ENCODE measurements at regions not wholly inside any gene's neighbourhood (a gene's known extent, or its start where the extent isn't known, plus 50 kb on each side); places are given as distances from the start of the nearest gene placed in this dataset.

- Histone ChIP-seq H3K36me3 (replicated peaks in 1 of 2; ENCODE audit: control insufficient read depth in 1 of 2, insufficient read depth in 2 of 2, low read length in 2 of 2) (no peaks in the 10 kb centered on the region), H3K4me3 (replicated peaks in 1 of 3; ENCODE audit: insufficient read depth in 1 of 3, low read depth in 2 of 3, low read length in 3 of 3) (no peak overlapping the region), H3K9me3 (ENCODE audit: low read length) (no peaks in the 10 kb centered on the region), H3K79me2 (ENCODE audit: insufficient read depth, low read length) (no peaks in the 10 kb centered on the region), H3K27me3 (ENCODE audit: control insufficient read depth in 1 of 2, insufficient read depth in 2 of 2, low read length in 2 of 2) (no peaks in the 10 kb centered on the region), H3K27ac (ENCODE audit: extremely low read length, insufficient read depth, low read length) (no peak overlapping the region), H3K4me2 (ENCODE audit: low read depth, low read length) (no peak overlapping the region), H3K4me1 (ENCODE audit: insufficient read depth, low read length) (no peaks in the 10 kb centered on the region), H3K9ac (ENCODE audit: insufficient read depth, low read depth, low read length) (no peak overlapping the region), H4K20me1 (ENCODE audit: insufficient read depth, low read length) (no peaks in the 10 kb centered on the region), H2AFZ (ENCODE audit: low read length) (no peak overlapping the region)
- no TSS peak for BruUV-seq (replicated peaks)
- DNase-seq (ENCODE audit: low spot score) (no peak), FAIRE-seq (no peak), ATAC-seq (no peak)
- in situ Hi-C loops (cut with HindIII; ENCODE audit: extremely low pct_ligation_motif_present, low pct_unique_long_range_greater_than_20kb): no loop called here
- 100% methylated on average over 2 of the region's 2 CpGs for WGBS (ENCODE audit: low lambda C conversion rate)
- intact Hi-C loops (cut with micrococcal nuclease; ENCODE audit: unreplicated experiment): loop anchor here (1.0 kb wide), 1 partner anchor 8 kb away; no protein-coding TSS in a partner anchor
- no peak for TF ChIP-seq MYC (CRISPR knock-in tag; IDR thresholded peaks at IDR 0.05; ENCODE audit: borderline replicate concordance)
- no peak for TF ChIP-seq ZBTB7A (CRISPR knock-in tag; IDR thresholded peaks at IDR 0.05)
- no peak for TF ChIP-seq RXRB (CRISPR knock-in tag; IDR thresholded peaks at IDR 0.05; ENCODE audit: borderline replicate concordance)
- no peak for TF ChIP-seq ZFP91 (CRISPR knock-in tag; IDR thresholded peaks at IDR 0.05; ENCODE audit: borderline replicate concordance)
- TF ChIP-seq ZNF235 (CRISPR knock-in tag; IDR thresholded peaks at IDR 0.05; ENCODE audit: borderline replicate concordance): no peak
- TF ChIP-seq SYNCRIP (IDR thresholded peaks at IDR 0.05; ENCODE audit: insufficient read depth, low read depth, low read length): no peak
- TF ChIP-seq ZNF275 (CRISPR knock-in tag; IDR thresholded peaks at IDR 0.05; ENCODE audit: borderline replicate concordance): no peak
- no peak for TF ChIP-seq ZNF776 (CRISPR knock-in tag; IDR thresholded peaks at IDR 0.05)
- TF ChIP-seq, protein P1, sequence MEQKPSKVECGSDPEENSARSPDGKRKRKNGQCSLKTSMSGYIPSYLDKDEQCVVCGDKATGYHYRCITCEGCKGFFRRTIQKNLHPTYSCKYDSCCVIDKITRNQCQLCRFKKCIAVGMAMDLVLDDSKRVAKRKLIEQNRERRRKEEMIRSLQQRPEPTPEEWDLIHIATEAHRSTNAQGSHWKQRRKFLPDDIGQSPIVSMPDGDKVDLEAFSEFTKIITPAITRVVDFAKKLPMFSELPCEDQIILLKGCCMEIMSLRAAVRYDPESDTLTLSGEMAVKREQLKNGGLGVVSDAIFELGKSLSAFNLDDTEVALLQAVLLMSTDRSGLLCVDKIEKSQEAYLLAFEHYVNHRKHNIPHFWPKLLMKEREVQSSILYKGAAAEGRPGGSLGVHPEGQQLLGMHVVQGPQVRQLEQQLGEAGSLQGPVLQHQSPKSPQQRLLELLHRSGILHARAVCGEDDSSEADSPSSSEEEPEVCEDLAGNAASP (CRISPR knock-in tag; IDR thresholded peaks at IDR 0.05; ENCODE audit: borderline replicate concordance): no peak
- POLR2A ChIA-PET: no interaction called here
- CTCF ChIA-PET (ENCODE audit: low intra/inter-chr PET ratio, low total read pairs): no interaction called here
These were observed 2604.5 kb upstream of the PCDH20 start for GRCh38 chr13:64020126-64020525.
